ENCODE measurements at regions not wholly inside any gene's neighbourhood (a gene's known extent, or its start where the extent isn't known, plus 50 kb on each side); places are given as distances from the start of the nearest gene placed in this dataset.
A peak's percentile ranks its signal among the peaks of the same experiment; 100 is the strongest.
"Not testable (repeated sequence)": the region's sequence is repeated elsewhere in the genome, so short reads cannot be mapped to it uniquely, and the experiment has no call there.

DNA sequence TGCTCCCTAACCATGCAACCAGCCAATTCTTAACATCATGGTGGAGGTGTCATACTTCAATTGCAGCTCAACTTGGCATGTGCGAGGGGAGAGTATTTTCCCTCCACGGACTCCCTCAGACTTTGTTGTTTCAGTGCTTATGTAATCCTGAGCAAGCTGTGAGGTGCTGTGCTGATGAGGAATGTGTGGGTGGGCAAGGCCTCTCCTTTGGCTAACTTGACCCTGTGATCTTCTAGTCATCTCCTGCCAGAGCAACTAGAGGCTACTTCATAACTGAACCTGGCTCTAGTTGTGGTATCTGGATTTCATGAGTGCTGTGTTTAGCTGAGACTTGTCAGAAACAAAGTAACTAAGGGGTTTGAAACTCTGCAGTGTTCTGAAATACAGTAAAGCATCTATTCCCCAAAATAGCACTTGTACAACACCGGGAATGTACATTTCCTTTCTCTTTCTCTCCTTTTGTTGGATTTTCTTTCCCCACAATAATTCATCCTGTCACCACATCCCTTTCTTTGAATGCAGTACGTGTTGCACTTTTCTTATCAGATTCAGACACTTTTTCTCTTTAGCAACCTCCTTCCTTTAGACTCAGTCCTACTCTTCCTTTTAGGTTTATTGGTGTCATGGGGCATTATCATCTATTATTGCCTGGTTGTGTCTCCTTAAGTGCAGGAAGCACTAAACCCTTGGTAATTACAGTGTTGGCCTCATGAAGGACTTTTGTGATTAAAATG is 415.2 kb upstream of the NR3C2 start:
- ATAC-seq = no peak

DNA sequence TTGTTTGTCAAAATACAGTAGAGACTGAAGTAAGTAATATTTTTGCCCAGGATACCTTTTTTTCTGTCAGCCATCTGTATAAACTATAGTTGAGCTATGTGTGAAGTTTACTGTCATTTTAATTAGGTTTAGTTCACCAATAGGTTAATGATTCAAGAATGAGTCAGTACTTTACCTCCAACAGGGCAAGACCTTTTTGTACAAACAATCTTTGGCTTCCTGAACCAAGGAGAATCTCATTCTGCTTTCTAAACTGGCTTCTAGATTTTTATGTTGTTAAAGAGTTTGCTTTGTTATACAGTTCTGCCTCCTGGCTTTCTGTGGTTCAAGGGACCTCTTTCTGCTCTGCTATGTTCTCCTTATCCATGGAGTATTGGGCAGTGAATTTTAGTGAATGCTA is 412.0 kb upstream of the NR3C2 start:
- ATAC-seq = no peak

DNA sequence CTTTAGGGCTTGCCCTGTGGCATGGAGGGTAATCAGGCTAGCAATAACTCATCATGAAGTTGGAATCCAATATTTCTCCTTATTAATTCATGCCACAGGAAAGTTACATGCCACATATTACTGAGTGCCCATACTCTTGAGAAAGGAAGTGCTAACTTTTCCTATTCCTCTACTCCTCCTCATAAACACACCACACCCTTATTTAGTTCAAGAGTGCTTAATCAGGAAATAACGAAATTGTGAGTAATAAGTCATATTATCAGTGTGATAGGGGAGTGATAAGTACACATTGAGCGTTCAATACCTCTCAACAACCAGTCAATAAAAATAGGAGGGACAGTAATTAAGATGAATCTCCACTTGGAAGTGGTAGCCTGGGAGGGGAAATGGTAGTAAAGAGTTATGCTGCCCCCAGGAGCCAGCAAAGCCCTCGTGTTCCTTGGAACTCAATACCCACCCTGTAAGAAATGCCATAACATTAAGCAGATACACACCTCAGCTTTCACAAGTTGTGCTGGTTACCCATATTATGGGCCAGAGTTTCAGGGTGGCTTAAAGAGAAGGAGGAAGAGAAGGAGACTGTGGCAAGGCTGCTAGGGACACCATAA is 410.0 kb upstream of the NR3C2 start:
- no peak for ATAC-seq

DNA sequence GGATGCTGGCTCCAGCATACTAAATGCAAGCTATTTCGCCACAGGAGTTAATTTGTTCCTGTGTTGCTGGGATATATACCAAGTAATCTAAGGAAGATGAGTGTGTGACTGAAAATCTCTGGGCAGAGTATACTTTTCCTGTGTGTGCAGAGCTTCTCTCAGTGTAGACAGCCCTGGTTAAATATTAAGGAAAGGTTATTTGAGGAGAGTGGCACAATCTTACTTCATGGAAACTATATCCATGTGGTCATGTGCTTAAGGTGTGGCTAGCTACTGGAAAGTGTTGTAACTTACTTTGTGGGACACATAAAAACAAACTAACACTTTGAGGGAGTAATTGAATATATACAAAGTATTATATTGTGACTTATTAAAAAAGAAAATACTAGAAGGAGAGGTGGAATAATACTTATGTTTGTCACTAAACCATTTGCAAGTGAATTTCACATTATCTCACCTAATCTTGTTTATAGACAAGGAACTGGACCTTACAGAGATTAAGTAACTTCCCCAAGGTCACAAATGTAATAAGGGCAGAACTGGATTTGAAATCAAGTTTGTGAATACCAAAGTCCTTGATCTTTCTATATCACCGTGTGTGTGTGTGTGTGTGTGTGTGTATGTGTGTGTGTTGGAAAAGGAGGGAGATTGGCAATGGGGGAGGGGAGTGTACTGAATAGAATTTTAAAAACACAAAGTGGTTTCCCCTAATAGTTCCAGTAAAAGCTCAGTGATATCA is 408.2 kb upstream of the NR3C2 start:
- ATAC-seq = no peak

DNA sequence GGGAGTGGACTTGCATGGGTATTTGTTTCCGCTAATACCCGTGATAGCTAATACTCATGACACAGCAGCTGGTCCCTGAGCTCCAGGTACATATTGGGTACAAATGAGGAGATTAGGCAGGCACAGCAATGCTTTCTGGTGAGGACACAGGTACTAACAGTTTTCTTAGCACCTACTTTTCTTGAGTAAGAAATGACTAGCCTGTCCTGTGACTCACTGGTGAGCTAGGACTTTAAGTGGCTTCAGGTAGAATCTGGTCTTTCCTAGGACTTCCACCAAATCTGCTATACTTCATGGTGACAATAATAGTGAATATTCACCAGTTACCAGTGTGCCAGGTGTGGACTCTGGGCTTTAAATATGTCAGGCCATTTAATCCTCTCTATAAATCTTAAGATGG is 407.4 kb upstream of the NR3C2 start:
- no peak for ATAC-seq

DNA sequence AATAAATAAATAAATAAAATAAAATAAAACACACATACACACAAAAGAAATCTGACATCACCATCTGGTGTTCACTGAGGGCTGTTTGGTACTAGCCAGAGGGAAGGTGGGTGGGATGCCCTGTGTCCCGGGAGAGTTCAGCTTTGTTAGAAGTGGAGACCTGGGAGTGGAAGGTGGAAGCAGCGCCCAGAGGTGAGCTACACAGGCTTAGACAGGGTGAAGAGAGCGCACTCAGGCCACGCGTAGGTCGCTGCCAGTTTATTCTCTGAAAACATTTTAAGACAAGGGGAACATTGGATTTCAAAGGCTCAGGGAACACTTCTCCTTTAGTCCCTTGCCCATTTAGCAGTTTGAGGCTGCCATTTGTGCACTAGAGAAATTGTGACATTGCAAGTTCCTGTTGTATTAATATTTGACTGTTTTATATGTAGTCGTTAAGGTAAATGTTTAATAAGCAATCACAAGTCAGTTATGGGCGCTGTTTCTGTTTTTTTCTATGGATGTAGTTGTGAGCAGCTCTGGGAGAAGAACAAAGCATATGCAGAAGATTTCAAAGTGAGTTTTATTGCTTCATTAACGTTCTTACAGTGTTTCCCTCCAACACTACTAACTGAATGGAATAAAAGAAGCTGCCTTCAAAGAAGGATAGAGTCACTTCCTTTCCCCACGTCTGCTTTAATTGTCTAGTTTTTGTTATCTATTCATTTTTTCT is 405.5 kb upstream of the NR3C2 start:
- no peak for ATAC-seq

DNA sequence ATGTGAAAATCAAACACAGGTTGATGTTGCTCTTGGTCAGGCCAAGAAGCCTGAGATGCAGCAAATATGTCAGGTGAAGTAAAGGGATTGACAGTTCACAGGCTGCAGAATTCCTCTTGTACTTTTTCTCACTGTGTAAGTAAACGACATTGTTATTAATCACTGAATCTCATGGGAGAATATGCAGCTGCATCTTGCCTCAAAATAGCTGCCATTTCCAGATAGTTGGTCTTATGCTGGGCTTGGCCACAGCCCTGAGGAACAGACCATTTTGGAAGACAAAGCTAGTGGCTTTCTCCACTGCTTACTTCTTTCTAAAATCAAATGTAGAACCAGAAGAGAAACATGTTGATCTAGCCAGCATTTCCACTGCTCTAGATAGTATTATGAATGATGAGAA is 403.4 kb upstream of the NR3C2 start:
- no peak for ATAC-seq

DNA sequence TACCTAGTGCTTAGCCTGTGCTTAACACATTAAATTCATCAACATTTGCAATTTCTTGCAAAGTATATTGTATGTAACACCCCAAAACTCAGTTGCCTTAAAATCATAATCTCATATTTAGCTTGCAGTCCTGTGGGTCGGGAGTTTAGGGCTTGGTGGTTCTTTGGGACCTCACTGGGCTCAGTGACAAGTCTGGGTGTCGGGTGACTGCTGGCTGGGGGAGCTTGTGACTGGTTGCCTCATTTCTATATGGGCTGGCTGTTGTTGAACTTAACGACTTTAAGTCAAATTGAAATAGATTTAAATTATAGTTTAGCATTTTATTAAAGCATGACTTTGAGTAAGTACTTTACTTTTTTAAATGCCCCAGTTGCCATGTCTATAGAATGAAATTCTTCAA is 401.4 kb upstream of the NR3C2 start:
- ATAC-seq = no peak

DNA sequence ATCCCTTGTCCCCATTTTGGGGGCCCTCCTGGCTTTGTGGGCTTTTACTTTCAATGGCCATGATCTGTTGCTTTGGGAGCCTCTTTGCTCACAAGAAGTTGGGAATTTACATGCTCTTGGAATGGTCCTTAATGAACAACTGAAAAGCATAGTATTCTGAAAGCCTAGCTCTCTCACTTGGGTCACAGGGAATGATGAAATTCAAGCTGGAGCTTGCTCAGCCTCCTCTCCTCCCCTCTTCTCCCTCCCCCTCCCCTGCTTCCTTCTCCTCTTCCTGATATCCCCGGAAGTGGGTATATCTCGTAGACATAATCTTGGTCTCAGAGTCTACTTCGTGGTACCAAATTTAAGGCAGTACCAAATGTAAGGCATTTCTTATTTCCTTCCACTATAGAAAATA is 400.6 kb upstream of the NR3C2 start:
- ATAC-seq = no peak

DNA sequence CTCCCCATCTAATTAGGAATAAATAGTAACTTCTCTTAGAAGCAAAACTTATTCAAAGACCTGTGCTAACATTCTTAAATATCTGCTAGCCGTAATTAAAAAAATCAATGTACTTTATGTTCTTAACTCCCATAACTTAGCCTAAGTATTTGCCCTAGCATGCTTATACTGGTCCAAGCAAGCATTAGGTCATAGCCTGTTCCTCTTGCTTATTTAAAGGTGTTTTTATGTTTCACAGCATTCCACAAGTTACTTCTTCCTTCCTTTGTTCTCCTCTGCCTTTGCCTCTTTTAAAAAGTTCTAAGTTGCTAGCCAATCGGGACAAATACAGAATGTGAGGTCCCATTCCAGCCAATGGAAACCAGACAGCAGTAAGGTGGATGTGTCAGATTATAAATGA is 395.4 kb upstream of the NR3C2 start:
- ATAC-seq = not testable (repeated sequence)

DNA sequence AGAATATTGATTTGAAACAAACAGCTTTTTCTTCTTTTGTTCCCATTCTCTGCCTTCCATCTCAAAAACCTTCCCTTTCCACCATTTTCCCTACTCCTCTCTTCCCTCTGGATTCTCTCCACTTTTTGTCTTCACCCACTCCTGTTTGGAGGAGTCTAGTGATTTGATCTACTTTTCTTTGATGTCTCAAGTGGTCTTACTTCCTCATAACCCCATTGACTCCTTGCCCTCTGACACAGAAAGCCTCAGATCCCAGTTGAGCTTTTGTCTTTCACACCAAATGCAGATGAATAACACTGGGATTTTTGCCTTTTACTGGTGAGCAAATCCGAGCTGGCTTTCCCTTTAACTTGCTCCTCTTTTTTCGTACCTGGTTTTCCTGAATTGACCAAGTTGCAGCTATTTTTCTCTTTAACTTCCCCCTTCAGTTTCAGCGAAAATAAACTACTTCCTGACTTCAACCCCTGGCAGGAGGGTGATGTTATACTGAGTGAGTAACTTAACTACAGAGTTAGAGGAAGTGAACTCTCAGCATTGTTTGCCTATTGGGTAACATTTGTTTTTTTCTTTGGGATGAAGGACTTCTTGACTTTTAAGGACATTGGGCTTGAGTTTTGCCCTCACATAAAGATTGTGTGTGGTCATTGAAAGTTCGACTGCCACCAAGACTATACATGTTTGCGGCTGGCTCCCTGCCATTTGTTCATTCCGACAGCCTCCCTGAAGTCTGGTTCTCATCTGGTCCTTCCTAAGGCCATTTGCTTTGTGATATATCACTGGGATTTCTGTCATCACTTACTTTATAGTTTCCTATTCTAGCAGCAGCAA is 392.8 kb upstream of the NR3C2 start:
- peak; percentile 62 for ATAC-seq

DNA sequence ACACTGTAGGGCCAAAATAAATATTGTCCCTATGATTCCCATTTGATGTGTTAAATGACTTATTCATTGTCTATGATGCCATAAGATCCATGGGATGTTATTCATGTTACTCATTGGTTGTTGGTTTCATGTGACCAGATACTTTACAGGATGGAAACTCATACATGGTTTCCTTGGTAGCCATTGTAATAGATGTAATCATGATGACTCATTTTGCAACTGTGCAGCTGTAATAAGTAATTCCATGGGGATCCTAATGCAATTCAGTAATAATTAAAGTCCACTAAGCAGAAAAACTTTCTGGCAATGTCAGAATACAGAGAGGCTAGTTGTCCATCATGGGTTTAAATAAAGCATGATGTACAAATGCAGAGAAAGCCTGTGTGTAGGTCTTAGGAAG is 389.7 kb upstream of the NR3C2 start:
- ATAC-seq = peak; percentile 55

DNA sequence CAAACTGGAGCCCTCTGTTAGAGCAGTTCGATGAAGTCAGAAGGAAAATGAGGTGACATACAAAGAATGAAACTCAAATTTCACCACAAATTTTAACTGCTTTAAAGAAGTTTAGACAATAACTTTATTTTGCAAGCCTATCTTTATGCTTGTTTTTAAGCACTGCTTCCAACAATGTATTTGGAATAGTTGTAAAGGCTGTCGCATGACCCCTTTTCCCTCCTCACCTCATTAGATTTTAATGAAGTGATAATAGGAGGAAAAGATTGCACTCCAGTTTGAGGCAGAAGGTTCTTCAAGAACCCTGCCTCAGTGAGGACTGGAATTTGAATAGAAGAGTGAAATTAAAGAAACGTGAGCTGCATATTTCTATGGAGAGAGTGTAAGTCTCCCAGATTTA is 386.1 kb upstream of the NR3C2 start:
- no peak for ATAC-seq

DNA sequence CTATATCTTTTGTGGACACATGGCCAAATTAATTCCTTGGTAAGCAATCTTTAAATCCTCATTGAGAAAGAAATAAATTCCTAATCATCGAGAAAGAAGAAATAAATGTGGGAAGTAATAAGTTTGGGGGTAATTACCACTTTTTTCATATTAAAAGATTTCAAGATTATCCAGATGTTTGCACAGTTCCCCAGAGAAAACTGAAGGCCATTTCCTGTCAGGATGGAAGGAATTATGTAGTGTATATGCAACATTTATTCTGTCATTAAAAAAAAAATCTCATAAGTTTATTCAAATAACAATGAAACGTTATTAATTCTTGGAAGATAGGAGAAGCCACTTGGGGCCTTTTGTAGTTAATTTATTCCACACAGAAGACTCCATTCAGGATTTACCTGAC is 385.6 kb upstream of the NR3C2 start:
- no peak for ATAC-seq

DNA sequence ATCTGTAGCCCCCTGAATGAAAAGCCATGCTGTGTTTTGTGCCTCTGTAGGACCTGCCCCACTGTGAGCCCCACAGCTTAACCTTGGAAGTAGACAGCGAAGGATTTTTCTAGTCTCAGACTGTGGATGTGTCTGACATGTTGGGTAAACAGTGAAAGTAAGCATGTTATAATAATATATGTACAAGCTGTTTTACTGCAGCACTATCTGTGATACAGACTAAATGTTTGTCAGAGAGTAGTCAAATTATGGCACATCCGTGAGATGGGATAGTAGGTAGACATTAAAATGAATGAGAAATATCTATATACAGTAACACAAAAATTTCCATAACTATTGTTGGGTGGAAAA is 381.2 kb upstream of the NR3C2 start:
- no peak for ATAC-seq

DNA sequence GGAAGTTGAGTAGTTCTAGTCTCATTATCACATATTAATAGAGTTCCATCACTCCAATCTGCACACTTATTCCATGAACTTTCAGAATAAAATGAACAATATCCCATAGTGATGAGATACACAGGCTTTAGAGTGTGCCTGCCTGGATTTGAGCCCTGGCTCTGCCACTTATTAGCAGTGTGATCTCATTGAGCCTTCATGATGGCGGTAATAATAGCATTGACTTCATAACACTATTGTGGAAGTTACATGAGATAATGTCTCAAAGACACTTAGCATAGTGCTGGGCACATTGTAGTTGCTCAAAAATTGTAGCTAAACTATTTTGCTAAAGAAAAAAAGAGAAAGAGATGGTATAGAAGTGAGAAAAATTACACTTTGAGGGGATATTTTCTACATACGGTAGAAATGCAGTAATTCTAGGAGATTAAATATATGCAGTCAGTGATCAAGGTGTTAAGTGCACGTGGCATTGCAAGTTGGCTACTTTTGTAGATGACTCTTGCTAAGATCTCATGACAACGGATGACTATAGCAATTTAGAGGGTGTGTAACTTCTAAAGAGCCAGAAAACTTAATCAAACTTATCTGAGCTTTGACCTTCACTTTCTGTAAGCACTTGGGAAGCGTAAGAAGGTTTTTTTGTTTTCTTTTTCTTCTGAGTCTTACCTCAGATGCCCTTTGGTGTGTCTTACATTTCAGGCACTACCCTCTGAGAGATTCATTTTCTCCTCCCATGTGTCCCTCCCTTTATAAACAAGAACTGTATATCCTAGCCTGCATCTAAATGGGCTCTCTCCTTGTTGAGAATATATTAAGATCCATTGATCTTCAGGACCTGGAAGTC is 380.6 kb upstream of the NR3C2 start:
- ATAC-seq = no peak

DNA sequence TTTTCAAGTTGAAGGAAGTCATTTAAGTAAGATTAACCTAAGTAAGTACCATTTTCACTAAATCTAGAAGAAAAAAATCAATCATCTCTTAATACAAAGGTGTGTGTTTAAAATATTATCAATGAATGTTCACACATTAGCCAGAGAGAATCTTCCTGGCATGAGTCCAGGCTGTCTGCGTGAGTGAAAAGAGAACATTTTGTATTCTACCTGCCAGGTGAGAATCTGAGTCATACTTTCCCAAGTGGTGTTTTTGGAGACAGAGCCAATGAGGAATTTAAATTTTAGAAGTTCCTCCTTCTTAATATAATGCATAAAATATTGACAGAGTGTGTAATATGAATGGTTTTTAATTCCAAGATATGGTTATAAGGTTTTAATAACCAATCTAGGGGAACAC is 371.8 kb upstream of the NR3C2 start:
- ATAC-seq = no peak

DNA sequence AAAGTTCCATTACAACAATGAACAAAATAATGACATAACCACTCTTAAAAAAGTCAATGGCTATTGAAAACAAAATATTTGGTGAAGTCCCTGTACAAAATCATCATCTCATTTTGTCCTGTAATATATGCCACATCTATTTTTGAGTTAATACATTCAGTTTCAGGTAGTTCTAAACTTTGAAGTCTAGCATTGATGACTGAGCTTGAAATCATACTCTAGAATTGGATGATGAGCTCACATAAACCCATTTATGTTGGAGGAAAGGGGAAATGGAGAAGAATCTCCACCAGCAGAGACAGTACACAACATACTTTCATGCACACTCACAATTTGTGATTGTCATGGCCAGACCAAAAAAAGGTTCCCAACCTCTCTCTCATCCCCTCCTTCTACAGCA is 371.1 kb upstream of the NR3C2 start:
- no peak for ATAC-seq

DNA sequence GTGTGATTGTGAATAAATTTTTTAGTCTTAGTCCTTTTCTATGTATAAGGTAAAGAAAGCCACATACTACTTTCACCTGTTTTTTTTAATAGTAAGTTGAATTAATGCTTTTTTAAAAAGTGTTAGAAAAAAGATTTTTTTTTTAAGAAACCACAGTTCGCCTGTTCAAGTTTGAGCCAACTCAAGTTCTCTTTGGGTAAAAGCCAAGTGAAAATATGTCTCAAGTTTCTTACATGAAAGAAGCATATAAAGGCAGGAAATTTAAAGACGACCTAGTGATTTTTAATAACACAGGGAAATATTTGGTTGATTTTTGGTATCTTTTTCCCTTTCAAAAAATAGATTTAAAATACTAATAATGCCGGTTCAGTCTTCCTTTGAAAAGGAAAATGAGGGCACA is 369.9 kb upstream of the NR3C2 start:
- no peak for ATAC-seq

DNA sequence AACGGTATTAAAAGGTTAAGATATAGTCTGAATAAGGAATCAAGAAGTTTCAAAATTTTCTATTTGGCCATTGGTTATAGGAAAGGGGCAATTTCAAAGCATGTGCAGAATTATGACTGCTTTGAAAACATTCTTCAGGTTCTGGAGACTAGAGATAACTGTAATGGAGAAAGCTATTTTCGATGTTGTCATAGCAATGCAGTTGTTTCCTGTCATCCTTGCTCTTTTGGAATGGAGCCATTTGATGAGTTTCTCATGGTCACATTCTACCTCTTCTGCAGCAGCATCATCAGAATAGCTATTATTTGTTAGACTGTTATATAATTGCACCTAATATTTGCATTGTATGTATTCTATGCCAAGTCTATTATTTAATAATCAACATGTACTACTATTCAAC is 368.2 kb upstream of the NR3C2 start:
- ATAC-seq = no peak

DNA sequence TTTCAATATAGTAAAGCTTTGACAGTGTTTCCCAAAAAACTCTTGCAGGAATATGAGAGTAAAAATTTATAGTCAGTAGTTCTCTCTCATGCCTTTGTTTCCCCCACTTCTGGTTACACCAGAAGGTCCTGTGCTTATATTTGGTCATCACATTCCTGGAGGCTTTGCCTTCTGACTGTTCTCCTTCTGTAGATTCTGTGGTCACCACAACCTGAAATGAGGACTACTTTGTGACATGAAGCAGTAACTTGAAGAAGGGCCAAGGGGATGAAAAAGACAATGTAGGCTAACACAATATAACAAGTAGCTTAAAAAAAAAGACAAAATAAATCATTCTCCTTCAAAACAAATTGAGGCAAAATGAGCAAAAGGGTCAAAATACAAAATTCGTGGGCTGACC is 366.2 kb upstream of the NR3C2 start:
- no peak for ATAC-seq

DNA sequence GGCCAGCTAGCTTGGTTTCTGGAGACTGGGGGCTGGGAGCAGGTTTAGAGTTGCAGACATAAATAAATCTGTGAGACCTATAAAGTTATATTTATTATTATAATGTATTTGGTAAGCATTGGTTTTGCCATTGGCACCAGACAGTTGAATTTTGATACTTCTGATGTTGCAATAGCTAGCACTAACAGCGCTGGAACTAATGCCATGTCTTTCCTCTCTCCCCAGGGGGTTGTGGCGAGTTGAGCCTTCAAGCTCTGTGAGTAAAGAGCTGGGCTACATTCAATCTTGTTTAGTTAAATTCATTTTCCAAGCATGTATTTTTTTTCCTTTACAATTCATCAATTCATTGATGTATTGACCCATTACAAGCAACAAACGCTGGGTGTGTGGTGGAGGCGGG is 358.7 kb upstream of the NR3C2 start:
- no peak for ATAC-seq

All from esophagus mucosa (tissue), 1 donor.